ENCODE measurements at regions not wholly inside any gene's neighbourhood (a gene's known extent, or its start where the extent isn't known, plus 50 kb on each side); places are given as distances from the start of the nearest gene placed in this dataset.

DNA sequence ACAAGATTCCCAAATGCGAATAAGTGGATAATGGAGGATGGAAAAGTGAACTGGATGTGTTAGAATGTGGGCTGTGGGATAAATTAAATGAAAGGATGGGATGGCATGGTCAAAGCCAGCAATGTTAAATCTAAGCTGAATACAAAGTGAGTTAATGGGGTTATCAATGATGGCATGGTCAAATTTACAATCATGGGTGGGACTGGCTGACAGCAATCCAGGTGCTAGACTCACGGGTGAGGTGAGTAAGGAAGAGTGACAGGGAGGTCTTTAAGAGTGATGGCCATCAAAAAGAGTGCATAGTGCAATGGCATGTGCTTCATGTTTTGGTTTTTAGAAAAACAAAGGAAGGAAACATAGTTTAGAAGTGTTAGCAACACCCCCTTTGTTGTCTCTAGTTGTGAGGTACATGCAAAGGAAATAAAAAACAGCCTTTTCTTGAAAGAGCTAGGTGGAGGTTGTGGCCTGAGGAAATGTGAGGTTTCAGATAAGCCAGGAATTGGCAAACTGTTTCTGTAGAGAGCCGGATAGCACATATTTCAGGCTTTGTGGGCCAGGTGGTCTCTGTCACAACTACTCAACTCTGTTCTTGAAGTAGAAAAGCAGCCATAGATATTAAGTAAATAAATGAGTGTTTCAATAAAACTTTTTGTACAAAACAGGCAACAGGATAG is 328.7 kb downstream of the RPL10L start:
- H3K4me1 ChIP-seq (ENCODE audit: insufficient read depth): no peaks in the 10 kb centered on the region
- 45% methylated on average over 3 of the region's 3 CpGs for WGBS
- no peaks in the 10 kb centered on the region for H3K36me3 ChIP-seq (ENCODE audit: insufficient read depth)
- H3K27ac ChIP-seq (ENCODE audit: low read depth): no peak overlapping the region
- no peak overlapping the region for H3K4me3 ChIP-seq (ENCODE audit: low read depth, low read length)
- no peak for DNase-seq (ENCODE audit: extremely low spot score)

GRCh38 chr14:46322076-46322475 is 329.5 kb downstream of the RPL10L start:
- no peaks in the 10 kb centered on the region for H3K4me1 ChIP-seq (ENCODE audit: insufficient read depth)
- H3K4me3 ChIP-seq (ENCODE audit: low read depth, low read length): no peak overlapping the region
- H3K36me3 ChIP-seq (ENCODE audit: insufficient read depth): no peaks in the 10 kb centered on the region
- no peak for DNase-seq (ENCODE audit: extremely low spot score)
- no peak overlapping the region for H3K27ac ChIP-seq (ENCODE audit: low read depth)
- WGBS: 16% methylated on average over 1 of the region's 1 CpG

GRCh38 chr14:46306267-46306666 is 345.3 kb downstream of the RPL10L start:
- H3K27ac ChIP-seq (ENCODE audit: low read depth): no peak overlapping the region
- DNase-seq (ENCODE audit: extremely low spot score): no peak
- no peak overlapping the region for H3K4me3 ChIP-seq (ENCODE audit: low read depth, low read length)
- WGBS: 60% methylated on average over 2 of the region's 2 CpGs
- H3K4me1 ChIP-seq (ENCODE audit: insufficient read depth): no peaks in the 10 kb centered on the region
- H3K36me3 ChIP-seq (ENCODE audit: insufficient read depth): no peaks in the 10 kb centered on the region

DNA sequence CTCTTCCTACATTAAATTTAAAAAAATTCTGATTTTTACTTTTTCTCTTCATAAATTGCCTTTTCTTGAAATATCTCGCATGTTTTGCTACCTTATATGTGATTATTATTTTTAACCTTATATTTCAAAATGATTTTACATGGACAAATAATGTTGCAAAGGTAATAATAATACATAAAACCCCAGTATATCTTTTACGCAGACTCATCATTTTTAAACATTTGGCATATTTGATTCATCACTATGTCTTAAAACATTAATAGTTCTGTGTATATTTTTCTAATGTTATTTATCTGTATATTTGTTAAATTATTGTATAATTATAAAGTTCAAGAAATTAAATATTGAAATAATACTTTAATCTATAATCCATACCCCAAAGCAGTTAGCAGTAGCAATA is 350.8 kb downstream of the RPL10L start:
- H3K36me3 ChIP-seq (ENCODE audit: insufficient read depth): no peaks in the 10 kb centered on the region
- 92% methylated on average over 2 of the region's 2 CpGs for WGBS
- DNase-seq (ENCODE audit: extremely low spot score): no peak
- no peak overlapping the region for H3K27ac ChIP-seq (ENCODE audit: low read depth)
- H3K4me1 ChIP-seq (ENCODE audit: insufficient read depth): no peaks in the 10 kb centered on the region
- no peak overlapping the region for H3K4me3 ChIP-seq (ENCODE audit: low read depth, low read length)

- H3K27ac ChIP-seq (ENCODE audit: low read depth): no peak overlapping the region
- H3K36me3 ChIP-seq (ENCODE audit: insufficient read depth): no peaks in the 10 kb centered on the region
- DNase-seq (ENCODE audit: extremely low spot score): no peak
- no peaks in the 10 kb centered on the region for H3K4me1 ChIP-seq (ENCODE audit: insufficient read depth)
- no peak overlapping the region for H3K4me3 ChIP-seq (ENCODE audit: low read depth, low read length)
These were observed 360.9 kb downstream of the RPL10L start for GRCh38 chr14:46290706-46291105.

- 35% methylated on average over 1 of the region's 1 CpG for WGBS
- Histone ChIP-seq H3K4me1 (ENCODE audit: insufficient read depth) (no peaks in the 10 kb centered on the region), H3K36me3 (ENCODE audit: insufficient read depth) (no peaks in the 10 kb centered on the region), H3K27ac (ENCODE audit: low read depth) (no peak overlapping the region), H3K4me3 (ENCODE audit: low read depth, low read length) (no peak overlapping the region)
- DNase-seq (ENCODE audit: extremely low spot score): no peak
These were observed 371.8 kb downstream of the RPL10L start for GRCh38 chr14:46279776-46280175.

DNA sequence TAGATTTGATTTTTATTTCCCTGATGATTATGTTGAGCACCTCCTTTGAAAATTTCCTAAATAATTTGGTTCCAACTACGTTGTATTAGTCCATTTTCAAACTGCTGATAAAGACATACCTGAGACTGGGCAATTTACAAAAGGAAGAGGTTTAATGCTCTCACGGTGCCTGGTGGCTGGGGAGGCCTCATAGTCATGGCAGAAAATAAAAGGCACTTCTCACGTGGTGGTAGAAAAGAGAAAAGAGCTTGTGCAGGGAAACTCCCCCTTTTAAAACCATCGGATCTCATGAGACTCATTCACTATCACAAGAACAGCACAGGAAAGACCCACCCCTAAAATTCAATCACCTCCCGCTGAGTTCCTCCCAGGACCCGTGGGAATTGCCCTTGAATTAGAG is 372.3 kb downstream of the RPL10L start:
- Histone ChIP-seq H3K4me1 (ENCODE audit: insufficient read depth) (no peaks in the 10 kb centered on the region), H3K36me3 (ENCODE audit: insufficient read depth) (no peaks in the 10 kb centered on the region), H3K27ac (ENCODE audit: low read depth) (no peak overlapping the region), H3K4me3 (ENCODE audit: low read depth, low read length) (no peak overlapping the region)
- no peak for DNase-seq (ENCODE audit: extremely low spot score)
- 40% methylated on average over 6 of the region's 6 CpGs for WGBS

- no peaks in the 10 kb centered on the region for H3K4me1 ChIP-seq (ENCODE audit: insufficient read depth)
- no peak overlapping the region for H3K27ac ChIP-seq (ENCODE audit: low read depth)
- 72% methylated on average over 4 of the region's 4 CpGs for WGBS
- DNase-seq (ENCODE audit: extremely low spot score): no peak
- no peak overlapping the region for H3K4me3 ChIP-seq (ENCODE audit: low read depth, low read length)
- no peaks in the 10 kb centered on the region for H3K36me3 ChIP-seq (ENCODE audit: insufficient read depth)
These were observed 392.0 kb downstream of the RPL10L start for GRCh38 chr14:46259536-46259935.

- Histone ChIP-seq H3K27ac (ENCODE audit: low read depth) (no peak overlapping the region), H3K4me1 (ENCODE audit: insufficient read depth) (no peaks in the 10 kb centered on the region), H3K36me3 (ENCODE audit: insufficient read depth) (no peaks in the 10 kb centered on the region), H3K4me3 (ENCODE audit: low read depth, low read length) (no peak overlapping the region)
- WGBS: 54% methylated on average over 3 of the region's 3 CpGs
- DNase-seq (ENCODE audit: extremely low spot score): no peak
These were observed 395.2 kb downstream of the RPL10L start for GRCh38 chr14:46256381-46256780.

DNA sequence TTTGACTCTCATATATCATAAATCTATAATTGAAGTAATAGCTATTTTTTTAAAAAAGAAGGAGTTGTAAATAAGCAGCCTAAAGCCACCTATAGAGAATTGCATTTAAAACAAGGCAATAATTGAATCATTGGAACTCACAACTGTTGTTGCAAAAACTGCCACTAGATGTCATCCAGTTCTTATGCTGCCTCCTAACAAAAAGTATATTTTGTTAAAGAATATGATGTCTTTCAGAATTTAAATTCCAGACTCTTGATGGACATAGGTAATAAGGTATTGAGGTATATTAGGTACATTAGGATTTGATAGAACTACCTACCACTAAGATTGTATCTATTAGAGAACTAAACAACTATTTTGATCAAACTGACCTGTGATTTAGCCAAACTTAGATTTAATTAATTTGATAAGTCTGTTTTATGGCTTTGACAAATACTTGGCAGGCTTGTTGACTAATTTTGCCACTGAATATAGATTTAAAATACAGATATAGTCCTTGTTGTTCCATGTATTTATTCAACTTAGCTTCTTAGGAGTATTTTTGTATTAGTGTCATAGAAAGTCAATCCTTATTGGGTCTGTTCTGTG is 401.4 kb downstream of the RPL10L start:
- H3K4me3 ChIP-seq (ENCODE audit: low read depth, low read length): no peak overlapping the region
- no peak for DNase-seq (ENCODE audit: extremely low spot score)
- H3K36me3 ChIP-seq (ENCODE audit: insufficient read depth): no peaks in the 10 kb centered on the region
- no peaks in the 10 kb centered on the region for H3K4me1 ChIP-seq (ENCODE audit: insufficient read depth)
- H3K27ac ChIP-seq (ENCODE audit: low read depth): no peak overlapping the region

DNA sequence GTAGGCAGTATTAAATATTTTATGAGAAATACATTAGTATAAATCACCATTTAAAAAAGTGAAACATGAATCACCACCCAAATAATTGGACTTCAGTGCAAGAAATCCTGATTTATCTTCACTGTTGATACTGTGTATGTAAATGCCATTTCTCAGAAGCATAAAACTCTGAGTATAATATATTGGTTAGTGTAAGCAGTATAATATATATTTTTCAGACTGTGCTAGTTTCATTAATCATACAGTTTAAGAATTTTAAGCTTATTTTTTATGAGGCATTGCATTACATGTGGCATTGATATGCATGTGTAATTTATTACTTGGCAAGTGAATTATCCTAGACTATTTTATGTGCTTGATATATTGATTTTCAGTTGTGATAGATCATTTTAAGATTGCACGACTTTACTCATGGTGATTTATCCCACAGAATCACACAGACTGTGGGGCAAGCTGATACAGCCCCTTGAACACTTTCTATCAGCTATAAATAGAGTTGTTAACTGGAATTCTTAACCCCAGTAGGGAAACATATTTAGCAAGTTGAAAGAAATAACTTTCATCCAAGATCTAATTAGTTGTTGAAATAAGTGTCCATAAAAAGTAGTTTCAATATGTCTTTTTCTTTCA is 403.5 kb downstream of the RPL10L start:
- WGBS: 29% methylated on average over 1 of the region's 1 CpG
- H3K36me3 ChIP-seq (ENCODE audit: insufficient read depth): no peaks in the 10 kb centered on the region
- H3K4me1 ChIP-seq (ENCODE audit: insufficient read depth): no peaks in the 10 kb centered on the region
- no peak for DNase-seq (ENCODE audit: extremely low spot score)
- no peak overlapping the region for H3K4me3 ChIP-seq (ENCODE audit: low read depth, low read length)
- H3K27ac ChIP-seq (ENCODE audit: low read depth): no peak overlapping the region

GRCh38 chr14:46245276-46245675 is 406.3 kb downstream of the RPL10L start:
- Histone ChIP-seq H3K36me3 (ENCODE audit: insufficient read depth) (no peaks in the 10 kb centered on the region), H3K4me1 (ENCODE audit: insufficient read depth) (no peaks in the 10 kb centered on the region), H3K4me3 (ENCODE audit: low read depth, low read length) (no peak overlapping the region), H3K27ac (ENCODE audit: low read depth) (no peak overlapping the region)
- 82% methylated on average over 2 of the region's 2 CpGs for WGBS
- DNase-seq (ENCODE audit: extremely low spot score): no peak

GRCh38 chr14:46233786-46234185 is 417.8 kb downstream of the RPL10L start:
- Histone ChIP-seq H3K4me1 (ENCODE audit: insufficient read depth) (no peaks in the 10 kb centered on the region), H3K36me3 (ENCODE audit: insufficient read depth) (no peaks in the 10 kb centered on the region), H3K4me3 (ENCODE audit: low read depth, low read length) (no peak overlapping the region), H3K27ac (ENCODE audit: low read depth) (no peak overlapping the region)
- 50% methylated on average over 2 of the region's 2 CpGs for WGBS
- no peak for DNase-seq (ENCODE audit: extremely low spot score)

GRCh38 chr14:46230540-46230939 is 421.0 kb downstream of the RPL10L start:
- Histone ChIP-seq H3K4me1 (ENCODE audit: insufficient read depth) (no peaks in the 10 kb centered on the region), H3K4me3 (ENCODE audit: low read depth, low read length) (no peak overlapping the region), H3K27ac (ENCODE audit: low read depth) (no peak overlapping the region), H3K36me3 (ENCODE audit: insufficient read depth) (no peaks in the 10 kb centered on the region)
- 97% methylated on average over 2 of the region's 2 CpGs for WGBS
- no peak for DNase-seq (ENCODE audit: extremely low spot score)
